ENCODE measurements at regions not wholly inside any gene's neighbourhood (a gene's known extent, or its start where the extent isn't known, plus 50 kb on each side); places are given as distances from the start of the nearest gene placed in this dataset.

DNA sequence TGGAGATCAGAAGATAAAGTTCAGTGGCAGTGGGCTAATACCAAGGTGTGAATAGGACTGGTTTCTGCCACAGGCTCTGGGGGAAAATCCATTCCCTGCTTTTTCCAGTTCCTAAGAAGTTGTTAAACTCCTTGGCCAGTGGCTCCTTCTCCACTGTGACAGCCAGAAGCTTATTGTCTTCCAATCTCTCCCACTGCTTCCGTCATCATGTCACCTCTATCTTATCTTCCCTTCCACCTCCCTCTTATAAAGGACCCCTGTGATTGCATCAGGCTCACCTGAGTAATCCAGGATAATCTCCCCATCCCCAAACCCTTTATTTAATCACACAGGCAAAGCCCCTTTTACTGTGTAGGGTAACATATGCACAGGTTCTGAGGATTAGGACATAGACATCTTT lies 431.2 kb upstream of the SLC10A2 start:
- Histone ChIP-seq H3K9me3 (peaks cover 0 to 8% (median 0%) of the 10 kb centered on the region in 3 donors), H3K4me1 (no peaks in the 10 kb centered on the region), H3K4me3 (no peak overlapping the region), H3K27ac (no peak overlapping the region), H3K27me3 (peaks cover 4% of the 10 kb centered on the region), H3K36me3 (no peaks in the 10 kb centered on the region)
- WGBS, 2 donors (ENCODE audit: low coverage in 1 of 2), result 71 to 100% methylated on average over 1 of the region's 1 CpG
- ATAC-seq, result no peak
- no peak for TF ChIP-seq EP300 (IDR thresholded peaks at IDR 0.05)
- TF ChIP-seq, protein P1, sequence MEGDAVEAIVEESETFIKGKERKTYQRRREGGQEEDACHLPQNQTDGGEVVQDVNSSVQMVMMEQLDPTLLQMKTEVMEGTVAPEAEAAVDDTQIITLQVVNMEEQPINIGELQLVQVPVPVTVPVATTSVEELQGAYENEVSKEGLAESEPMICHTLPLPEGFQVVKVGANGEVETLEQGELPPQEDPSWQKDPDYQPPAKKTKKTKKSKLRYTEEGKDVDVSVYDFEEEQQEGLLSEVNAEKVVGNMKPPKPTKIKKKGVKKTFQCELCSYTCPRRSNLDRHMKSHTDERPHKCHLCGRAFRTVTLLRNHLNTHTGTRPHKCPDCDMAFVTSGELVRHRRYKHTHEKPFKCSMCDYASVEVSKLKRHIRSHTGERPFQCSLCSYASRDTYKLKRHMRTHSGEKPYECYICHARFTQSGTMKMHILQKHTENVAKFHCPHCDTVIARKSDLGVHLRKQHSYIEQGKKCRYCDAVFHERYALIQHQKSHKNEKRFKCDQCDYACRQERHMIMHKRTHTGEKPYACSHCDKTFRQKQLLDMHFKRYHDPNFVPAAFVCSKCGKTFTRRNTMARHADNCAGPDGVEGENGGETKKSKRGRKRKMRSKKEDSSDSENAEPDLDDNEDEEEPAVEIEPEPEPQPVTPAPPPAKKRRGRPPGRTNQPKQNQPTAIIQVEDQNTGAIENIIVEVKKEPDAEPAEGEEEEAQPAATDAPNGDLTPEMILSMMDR (IDR thresholded peaks at IDR 0.05), result no peak
- no peak for TF ChIP-seq POLR2A (IDR thresholded peaks at IDR 0.05)
- TF ChIP-seq POLR2AphosphoS5 (IDR thresholded peaks at IDR 0.05), result no peak

GRCh38 chr13:103487841-103488240 lies 421.6 kb upstream of the SLC10A2 start:
- H3K9me3 ChIP-seq, result no peaks in the 10 kb centered on the region
- no peaks in the 10 kb centered on the region for H3K27me3 ChIP-seq
- no peaks in the 10 kb centered on the region for H3K36me3 ChIP-seq
- no peak overlapping the region for H3K27ac ChIP-seq
- H3K4me1 ChIP-seq, result no peaks in the 10 kb centered on the region
- TF ChIP-seq POLR2A (IDR thresholded peaks at IDR 0.05) (no peak), EP300 (IDR thresholded peaks at IDR 0.05) (no peak), POLR2AphosphoS5 (IDR thresholded peaks at IDR 0.05) (no peak)
- TF ChIP-seq, protein P1 (IDR thresholded peaks at IDR 0.05), result no peak
- ATAC-seq, result no peak
- 48 to 49% methylated on average over 2 of the region's 2 CpGs for WGBS, 2 donors (ENCODE audit: low coverage in 1 of 2)
- no peak overlapping the region for H3K4me3 ChIP-seq

GRCh38 chr13:103473081-103473480 lies 406.9 kb upstream of the SLC10A2 start:
- no peaks in the 10 kb centered on the region for H3K9me3 ChIP-seq
- H3K4me1 ChIP-seq, result no peaks in the 10 kb centered on the region
- no peak overlapping the region for H3K4me3 ChIP-seq
- no peak for ATAC-seq
- H3K27me3 ChIP-seq, result no peaks in the 10 kb centered on the region
- no peaks in the 10 kb centered on the region for H3K36me3 ChIP-seq
- TF ChIP-seq, protein P1 (IDR thresholded peaks at IDR 0.05), result no peak
- no peak for TF ChIP-seq POLR2AphosphoS5 (IDR thresholded peaks at IDR 0.05)
- no peak for TF ChIP-seq POLR2A (IDR thresholded peaks at IDR 0.05)
- no peak for TF ChIP-seq EP300 (IDR thresholded peaks at IDR 0.05)
- WGBS, 2 donors (ENCODE audit: low coverage in 1 of 2), result 95 to 100% methylated on average over 1 of the region's 1 CpG
- H3K27ac ChIP-seq, result no peak overlapping the region

GRCh38 chr13:103471896-103472295 lies 405.7 kb upstream of the SLC10A2 start:
- Histone ChIP-seq H3K27ac (no peak overlapping the region), H3K36me3 (no peaks in the 10 kb centered on the region), H3K27me3 (no peaks in the 10 kb centered on the region), H3K4me1 (no peaks in the 10 kb centered on the region), H3K9me3 (no peaks in the 10 kb centered on the region), H3K4me3 (no peak overlapping the region)
- WGBS, 2 donors (ENCODE audit: low coverage in 1 of 2), result 58 to 72% methylated on average over 3 of the region's 4 CpGs
- no peak for ATAC-seq
- TF ChIP-seq POLR2AphosphoS5 (IDR thresholded peaks at IDR 0.05) (no peak), EP300 (IDR thresholded peaks at IDR 0.05) (no peak)
- TF ChIP-seq, protein P1 (IDR thresholded peaks at IDR 0.05), result no peak

DNA sequence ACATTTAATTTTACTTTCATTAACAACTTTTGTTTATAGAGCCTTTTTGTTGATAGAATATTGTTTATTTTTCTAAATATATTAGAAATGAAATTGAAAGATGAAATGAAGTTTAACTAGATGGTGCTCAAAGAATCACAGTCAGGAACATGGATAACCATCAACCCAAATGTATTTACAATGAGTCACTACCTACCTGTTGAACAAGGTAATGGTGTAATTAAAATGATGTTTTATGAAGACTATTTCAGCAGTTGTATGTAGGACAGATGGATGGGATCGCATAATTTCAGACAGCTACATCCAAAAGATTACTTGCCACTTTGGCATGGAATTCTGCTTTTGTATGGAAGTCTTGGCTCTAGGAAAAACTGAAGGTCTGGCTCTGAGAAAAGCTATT lies 403.6 kb upstream of the SLC10A2 start:
- Histone ChIP-seq H3K27me3 (no peaks in the 10 kb centered on the region), H3K27ac (no peak overlapping the region), H3K9me3 (no peaks in the 10 kb centered on the region), H3K4me3 (no peak overlapping the region), H3K36me3 (no peaks in the 10 kb centered on the region), H3K4me1 (no peaks in the 10 kb centered on the region)
- no peak for ATAC-seq
- 90 to 94% methylated on average over 1 of the region's 1 CpG for WGBS, 2 donors (ENCODE audit: low coverage in 1 of 2)
- TF ChIP-seq EP300 (IDR thresholded peaks at IDR 0.05) (no peak), POLR2AphosphoS5 (IDR thresholded peaks at IDR 0.05) (no peak), POLR2A (IDR thresholded peaks at IDR 0.05) (no peak)
- TF ChIP-seq, protein P1 (IDR thresholded peaks at IDR 0.05), result no peak

Data from gastroesophageal sphincter (tissue), 4 donors.